H9 (cell line): ENCODE measurements at regions not wholly inside any gene's neighbourhood (a gene's known extent, or its start where the extent isn't known, plus 50 kb on each side); places are given as distances from the start of the nearest gene placed in this dataset.

ENCODE experiments used
- DNase-seq: peaks from one replicate; pipeline ENCODE4 v3.0.0-alpha.2; 2017
- H2AFZ ChIP-seq: one replicate; pipeline ENCODE4 v1.6.1; 2013; ENCODE audit warnings: mild to moderate bottlenecking, low read length, control low read depth, moderate library complexity
- H2AK5ac ChIP-seq: 2 replicates; pipeline ENCODE4 v1.6.1; 2013; ENCODE audit warnings: low read length, control low read depth, mixed read lengths; ENCODE audit not compliant: insufficient read length
- H2BK120ac ChIP-seq: one replicate; pipeline ENCODE4 v1.6.1; 2013; ENCODE audit warnings: low read depth, mild to moderate bottlenecking, low read length, control low read depth, inconsistent platforms; ENCODE audit not compliant: poor library complexity, severe bottlenecking
- H2BK12ac ChIP-seq: 2 replicates; pipeline ENCODE4 v1.6.1; 2013; ENCODE audit warnings: low read length, control low read depth, mixed read lengths, low read depth; ENCODE audit not compliant: insufficient read length
- H2BK15ac ChIP-seq: 2 replicates; pipeline ENCODE4 v1.6.1; 2013; ENCODE audit warnings: low read depth, low read length, control low read depth
- H2BK20ac ChIP-seq: one replicate; pipeline ENCODE4 v1.6.1; 2013; ENCODE audit warnings: low read depth, mild to moderate bottlenecking, low read length, control low read depth, inconsistent platforms; ENCODE audit not compliant: poor library complexity, severe bottlenecking
- H2BK5ac ChIP-seq: 2 replicates; pipeline ENCODE4 v1.6.1; 2013; ENCODE audit warnings: low read length, control low read depth, mixed read lengths; ENCODE audit not compliant: insufficient read length
- H3K14ac ChIP-seq: 2 replicates; pipeline ENCODE4 v1.6.1; 2013; ENCODE audit warnings: low read length, control low read depth; ENCODE audit not compliant: insufficient read depth
- H3K18ac ChIP-seq: 2 replicates; pipeline ENCODE4 v1.6.1; 2013; ENCODE audit warnings: low read depth, mild to moderate bottlenecking, mixed read lengths, low read length, control low read depth; ENCODE audit not compliant: insufficient read length
- H3K23ac ChIP-seq: 2 replicates; pipeline ENCODE4 v1.6.1; 2013; ENCODE audit warnings: low read length, control low read depth, mixed read lengths, low read depth; ENCODE audit not compliant: insufficient read length
- H3K23me2 ChIP-seq: 2 replicates; pipeline ENCODE4 v1.6.1; 2013; ENCODE audit warnings: low read depth, mild to moderate bottlenecking, mixed read lengths, low read length, control low read depth; ENCODE audit not compliant: insufficient read length, poor library complexity, severe bottlenecking
- H3K27ac ChIP-seq: 2 replicates; pipeline ENCODE4 v1.5.1; 2013; ENCODE audit warnings: low read length, control low read depth, mixed read lengths, low read depth; ENCODE audit not compliant: insufficient read length
- H3K27me3 ChIP-seq: 2 replicates; pipeline ENCODE4 v1.6.1; 2013; ENCODE audit warnings: low read length, control low read depth, inconsistent platforms; ENCODE audit not compliant: insufficient read depth
- H3K4ac ChIP-seq: 2 replicates; pipeline ENCODE4 v1.6.1; 2013; ENCODE audit warnings: low read depth, mild to moderate bottlenecking, control low read depth, inconsistent platforms, low read length, moderate library complexity
- H3K4me1 ChIP-seq: 2 replicates; pipeline ENCODE4 v1.6.1; 2013; ENCODE audit warnings: low read length, control low read depth, inconsistent platforms; ENCODE audit not compliant: insufficient read depth
- H3K4me2 ChIP-seq: 2 replicates; pipeline ENCODE4 v1.6.1; 2013; ENCODE audit warnings: low read length, control low read depth, mixed read lengths; ENCODE audit not compliant: insufficient read length, insufficient read depth
- H3K56ac ChIP-seq: 2 replicates; pipeline ENCODE4 v1.6.1; 2013; ENCODE audit warnings: low read depth, mild to moderate bottlenecking, mixed read lengths, low read length, control low read depth; ENCODE audit not compliant: insufficient read length
- H3K79me1 ChIP-seq: 2 replicates; pipeline ENCODE4 v1.6.1; 2013; ENCODE audit warnings: low read depth, mild to moderate bottlenecking, moderate library complexity, low read length, control low read depth, inconsistent platforms; ENCODE audit not compliant: insufficient read depth, poor library complexity, severe bottlenecking
- H3K79me2 ChIP-seq: 2 replicates; pipeline ENCODE4 v1.6.1; 2013; ENCODE audit warnings: low read length, control low read depth, inconsistent platforms; ENCODE audit not compliant: insufficient read depth
- H3K9ac ChIP-seq: 2 replicates; pipeline ENCODE4 v1.6.1; 2013; ENCODE audit warnings: low read length, control low read depth, mixed read lengths; ENCODE audit not compliant: insufficient read length; ENCODE audit errors: extremely low read depth
- H3K9me3 ChIP-seq: one replicate; pipeline ENCODE4 v1.6.1; 2013; ENCODE audit warnings: low read depth, low read length, inconsistent platforms; ENCODE audit not compliant: control insufficient read depth
- H3T11ph ChIP-seq: one replicate; pipeline ENCODE4 v1.6.1; 2013; ENCODE audit warnings: mild to moderate bottlenecking, low read length, control low read depth, inconsistent platforms
- H4K20me1 ChIP-seq: one replicate; pipeline ENCODE4 v1.6.1; 2013; ENCODE audit not compliant: control insufficient read depth, insufficient read length, insufficient read depth
- H4K5ac ChIP-seq: 2 replicates; pipeline ENCODE4 v1.6.1; 2013; ENCODE audit warnings: low read depth, mild to moderate bottlenecking, mixed read lengths, low read length, control low read depth; ENCODE audit not compliant: insufficient read length
- H4K8ac ChIP-seq: replicated peaks from 2 replicates; pipeline ENCODE4 v1.6.1; 2013; ENCODE audit warnings: low read length, control low read depth, mixed read lengths, low read depth; ENCODE audit not compliant: insufficient read length
- H4K91ac ChIP-seq: 2 replicates; pipeline ENCODE4 v1.6.1; 2013; ENCODE audit warnings: low read depth, mild to moderate bottlenecking, moderate library complexity, mixed read lengths, low read length, control low read depth; ENCODE audit not compliant: insufficient read length
- H3K27ac Mint-ChIP-seq, 3 experiments: 2 replicates in 2 of 3; 3 replicates in 1 of 3; pipeline ENCODE4 v1.8.0; 2020 to 2021; ENCODE audit warnings: mixed read lengths in 3 of 3, mild to moderate bottlenecking in 1 of 3, moderate library complexity in 1 of 3
- H3K27me3 Mint-ChIP-seq: 2 replicates; pipeline ENCODE4 v1.8.0; 2021; ENCODE audit warnings: low read depth, mild to moderate bottlenecking, moderate library complexity, mixed read lengths
- H3K36me3 Mint-ChIP-seq, 3 experiments: 2 replicates in 2 of 3; 3 replicates in 1 of 3; pipeline ENCODE4 v1.8.0; 2020 to 2021; ENCODE audit warnings: low read depth in 3 of 3, mixed read lengths in 3 of 3; ENCODE audit not compliant: insufficient read depth in 1 of 3
- H3K4me1 Mint-ChIP-seq, 2 experiments: 2 replicates each; pipeline ENCODE4 v1.8.0; 2020; ENCODE audit warnings: mixed read lengths in 2 of 2
- H3K4me3 Mint-ChIP-seq, 2 experiments: 2 replicates in 1 of 2; 3 replicates in 1 of 2; pipeline ENCODE4 v1.8.0; 2020 to 2021; ENCODE audit warnings: mild to moderate bottlenecking in 2 of 2, mixed read lengths in 2 of 2, moderate library complexity in 1 of 2
- H3K9me3 Mint-ChIP-seq, 2 experiments: 2 replicates in 1 of 2; 3 replicates in 1 of 2; pipeline ENCODE4 v1.8.0; 2020; ENCODE audit warnings: mild to moderate bottlenecking in 2 of 2, mixed read lengths in 2 of 2, moderate library complexity in 1 of 2
- TF ChIP-seq, protein P1 (sequence below): fragments of 200-600 bp; sonication (generic); conservative IDR thresholded peaks from 3 replicates; pipeline ENCODE4 v1.8.0; 2021; ENCODE audit warnings: antibody characterized with exemption, mild to moderate bottlenecking

DNA sequence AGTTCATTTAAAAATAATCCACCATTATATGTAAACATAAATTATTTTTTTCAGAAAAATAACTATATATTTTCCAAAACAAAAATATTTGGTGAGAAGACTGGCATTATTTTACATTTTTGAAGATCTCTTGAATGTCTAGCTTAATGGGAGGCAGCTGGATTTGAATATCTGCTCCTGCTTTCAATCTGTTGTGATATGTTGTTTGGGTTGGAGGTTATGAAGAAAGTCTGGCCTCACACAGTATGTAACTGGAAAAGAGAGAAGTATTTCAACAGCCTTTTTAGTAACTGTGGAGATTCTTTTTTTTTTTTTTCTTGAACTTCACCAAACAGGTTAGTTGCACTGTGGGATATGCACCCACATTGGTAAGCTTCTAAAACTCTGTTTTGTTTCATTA lies 84.7 kb upstream of the SLIT3 start:
- DNase-seq = no peak
- Mint-ChIP-seq H3K36me3 (no peaks in the 10 kb centered on the region), H3K27me3 (peaks cover 9% of the 10 kb centered on the region), H3K9me3 (peaks cover 0 to under 1% of the 10 kb centered on the region in 2 experiments; a peak in 3 of 5 replicates), H3K4me3 (no peak overlapping the region), H3K4me1 (no peaks in the 10 kb centered on the region), H3K27ac (no peak overlapping the region)
- Histone ChIP-seq H3K79me1 (no peaks in the 10 kb centered on the region), H2AK5ac (no peak overlapping the region), H2BK20ac (no peak overlapping the region), H2BK120ac (no peak overlapping the region), H4K20me1 (no peaks in the 10 kb centered on the region), H3K4me2 (no peak overlapping the region), H3T11ph (no peak overlapping the region), H3K18ac (no peak overlapping the region), H4K8ac (no peak overlapping the region), H3K14ac (no peak overlapping the region), H3K9ac (no peak overlapping the region), H2AFZ (no peak overlapping the region), H2BK12ac (no peak overlapping the region), H4K5ac (no peak overlapping the region), H3K56ac (no peak overlapping the region), H3K9me3 (no peaks in the 10 kb centered on the region), H3K4ac (no peak overlapping the region), H3K23ac (no peak overlapping the region), H4K91ac (no peak overlapping the region), H3K23me2 (no peaks in the 10 kb centered on the region), H3K79me2 (no peaks in the 10 kb centered on the region), H3K4me1 (no peaks in the 10 kb centered on the region), H3K27me3 (no peaks in the 10 kb centered on the region), H2BK5ac (no peak overlapping the region), H3K27ac (no peak overlapping the region), H2BK15ac (no peak overlapping the region)
- TF ChIP-seq, protein P1, sequence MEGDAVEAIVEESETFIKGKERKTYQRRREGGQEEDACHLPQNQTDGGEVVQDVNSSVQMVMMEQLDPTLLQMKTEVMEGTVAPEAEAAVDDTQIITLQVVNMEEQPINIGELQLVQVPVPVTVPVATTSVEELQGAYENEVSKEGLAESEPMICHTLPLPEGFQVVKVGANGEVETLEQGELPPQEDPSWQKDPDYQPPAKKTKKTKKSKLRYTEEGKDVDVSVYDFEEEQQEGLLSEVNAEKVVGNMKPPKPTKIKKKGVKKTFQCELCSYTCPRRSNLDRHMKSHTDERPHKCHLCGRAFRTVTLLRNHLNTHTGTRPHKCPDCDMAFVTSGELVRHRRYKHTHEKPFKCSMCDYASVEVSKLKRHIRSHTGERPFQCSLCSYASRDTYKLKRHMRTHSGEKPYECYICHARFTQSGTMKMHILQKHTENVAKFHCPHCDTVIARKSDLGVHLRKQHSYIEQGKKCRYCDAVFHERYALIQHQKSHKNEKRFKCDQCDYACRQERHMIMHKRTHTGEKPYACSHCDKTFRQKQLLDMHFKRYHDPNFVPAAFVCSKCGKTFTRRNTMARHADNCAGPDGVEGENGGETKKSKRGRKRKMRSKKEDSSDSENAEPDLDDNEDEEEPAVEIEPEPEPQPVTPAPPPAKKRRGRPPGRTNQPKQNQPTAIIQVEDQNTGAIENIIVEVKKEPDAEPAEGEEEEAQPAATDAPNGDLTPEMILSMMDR = no peak
